ENCODE measurements at regions not wholly inside any gene's neighbourhood (a gene's known extent, or its start where the extent isn't known, plus 50 kb on each side); places are given as distances from the start of the nearest gene placed in this dataset.

DNA sequence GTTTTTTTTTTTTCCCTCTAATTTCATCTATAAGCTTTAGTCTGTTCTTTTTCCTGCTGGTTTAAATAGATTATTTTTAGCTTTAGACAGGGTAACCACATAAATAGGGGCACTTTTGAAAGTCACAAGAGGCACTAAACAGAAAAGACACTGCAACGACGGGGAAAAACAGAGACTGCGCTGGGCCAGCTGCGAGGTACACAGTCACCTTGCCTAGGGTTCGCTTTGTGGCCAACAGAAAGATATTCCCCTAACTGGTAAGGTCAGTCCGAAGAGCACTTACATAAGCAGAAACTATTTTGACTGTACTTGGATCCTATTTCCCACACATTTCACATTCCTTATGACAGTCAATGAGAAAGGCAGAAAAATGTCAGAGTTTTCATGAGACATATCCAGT, 175.6 kb upstream of the PHF14 start:
- no peak overlapping the region for H3K4me3 ChIP-seq (ENCODE audit: low read depth, low read length)
- DNase-seq (ENCODE audit: low read depth), result no peak
- TF ChIP-seq CTCF (IDR thresholded peaks at IDR 0.05; ENCODE audit: insufficient read depth, low read depth, low read length), result no peak

DNA sequence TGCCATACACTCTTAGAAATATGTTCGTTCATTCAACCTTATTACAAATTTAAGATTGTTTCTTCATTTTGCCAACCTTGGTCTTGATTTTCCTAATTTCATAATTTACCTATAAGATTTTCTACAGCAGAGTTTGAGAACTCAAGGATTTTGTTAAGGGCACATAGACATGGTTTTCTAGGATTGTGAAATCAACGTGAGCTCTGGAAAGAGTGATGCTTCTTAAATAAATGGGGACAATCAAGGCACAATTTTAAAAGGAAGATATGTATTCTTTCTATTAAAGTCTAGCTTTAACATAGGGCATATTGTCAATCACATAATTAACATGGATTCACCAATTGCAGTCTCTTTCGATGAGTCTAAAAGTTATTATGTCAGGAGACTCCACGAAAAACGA, 174.2 kb upstream of the PHF14 start:
- no peak overlapping the region for H3K4me3 ChIP-seq (ENCODE audit: low read depth, low read length)
- no peak for TF ChIP-seq CTCF (IDR thresholded peaks at IDR 0.05; ENCODE audit: insufficient read depth, low read depth, low read length)
- no peak for DNase-seq (ENCODE audit: low read depth)

GRCh38 chr7:10802011-10802410, 171.7 kb upstream of the PHF14 start:
- no peak for TF ChIP-seq CTCF (IDR thresholded peaks at IDR 0.05; ENCODE audit: insufficient read depth, low read depth, low read length)
- no peak for DNase-seq (ENCODE audit: low read depth)
- H3K4me3 ChIP-seq (ENCODE audit: low read depth, low read length), result no peak overlapping the region

GRCh38 chr7:10802526-10802925, 171.1 kb upstream of the PHF14 start:
- no peak for TF ChIP-seq CTCF (IDR thresholded peaks at IDR 0.05; ENCODE audit: insufficient read depth, low read depth, low read length)
- peak; percentile 3 for DNase-seq (ENCODE audit: low read depth)
- no peak overlapping the region for H3K4me3 ChIP-seq (ENCODE audit: low read depth, low read length)

DNA sequence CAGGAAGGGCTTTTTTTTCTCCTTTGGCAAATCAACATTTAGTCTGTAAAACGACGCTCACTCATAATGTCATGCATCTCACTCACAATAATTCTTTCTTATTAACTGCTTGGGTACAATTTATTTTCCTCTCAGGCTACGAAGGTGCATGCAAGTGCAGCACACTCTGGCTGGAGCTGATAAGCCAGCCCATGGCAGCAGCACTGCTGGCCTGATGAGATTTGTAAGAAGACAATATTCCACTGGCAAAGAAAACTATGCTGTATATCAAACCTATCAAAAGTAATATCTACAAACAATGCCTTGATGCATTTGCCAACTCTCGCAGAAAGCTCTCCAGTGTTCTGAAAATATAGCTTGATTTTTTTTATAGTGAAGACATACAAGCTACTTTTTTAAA, 170.0 kb upstream of the PHF14 start:
- DNase-seq (ENCODE audit: low read depth), result no peak

GRCh38 chr7:10804770-10805169, 168.9 kb upstream of the PHF14 start:
- H3K4me3 ChIP-seq (ENCODE audit: low read depth, low read length), result no peak overlapping the region
- DNase-seq (ENCODE audit: low read depth), result no peak
- TF ChIP-seq CTCF (IDR thresholded peaks at IDR 0.05; ENCODE audit: insufficient read depth, low read depth, low read length), result no peak

More for the DNA sequence above, 170.0 kb upstream of the PHF14 start:
- no peak overlapping the region for H3K4me3 ChIP-seq (ENCODE audit: low read depth, low read length)
- TF ChIP-seq CTCF (IDR thresholded peaks at IDR 0.05; ENCODE audit: insufficient read depth, low read depth, low read length), result no peak

DNA sequence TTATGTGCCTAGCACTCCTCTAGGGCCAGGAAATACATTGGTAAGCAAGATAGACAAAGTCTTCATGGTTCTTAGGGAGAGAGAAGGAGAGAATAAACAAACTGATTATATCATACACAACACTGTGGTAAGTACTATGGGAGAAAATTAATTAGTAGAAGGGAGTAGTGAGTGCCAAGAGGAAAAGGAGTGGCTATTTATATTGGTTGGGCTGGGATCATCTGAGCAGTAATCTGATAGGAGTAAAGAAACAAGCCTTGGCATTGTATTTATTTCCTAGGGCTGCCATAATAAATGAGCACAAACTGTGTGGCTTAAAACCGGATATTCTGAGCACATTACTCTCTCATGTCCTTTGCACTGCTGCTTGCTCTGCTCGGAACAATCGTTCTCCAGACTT, 158.1 kb upstream of the PHF14 start:
- H3K4me3 ChIP-seq (ENCODE audit: low read depth, low read length), result no peak overlapping the region
- no peak for TF ChIP-seq CTCF (IDR thresholded peaks at IDR 0.05; ENCODE audit: insufficient read depth, low read depth, low read length)
- no peak for DNase-seq (ENCODE audit: low read depth)
